ENCODE measurements at regions not wholly inside any gene's neighbourhood (a gene's known extent, or its start where the extent isn't known, plus 50 kb on each side); places are given as distances from the start of the nearest gene placed in this dataset.

GRCh38 chr15:101563176-101563796 is 73.8 kb upstream of the PCSK6 start:
- TF ChIP-seq EZH2 (IDR thresholded peaks at IDR 0.05; ENCODE audit: low read depth, unreplicated experiment) = no peak
- TF ChIP-seq CTCF (conservative IDR thresholded peaks at IDR 0.05; ENCODE audit: low read depth in 2 of 2) = no peak
- no peak for TF ChIP-seq POLR2AphosphoS5 (IDR thresholded peaks at IDR 0.05; ENCODE audit: low read depth)
- TF ChIP-seq REST (IDR thresholded peaks at IDR 0.05; ENCODE audit: unreplicated experiment) = no peak
- TF ChIP-seq EZH2phosphoT487 (IDR thresholded peaks at IDR 0.05; ENCODE audit: unreplicated experiment) = no peak
- no peak for TF ChIP-seq CREB1 (CRISPR knock-in tag; IDR thresholded peaks at IDR 0.05; ENCODE audit: low read depth)
- no peak for TF ChIP-seq JUNB (IDR thresholded peaks at IDR 0.05; ENCODE audit: unreplicated experiment)
- TF ChIP-seq NANOG (IDR thresholded peaks at IDR 0.05; ENCODE audit: borderline replicate concordance) = no peak
- TF ChIP-seq ZNF114 (CRISPR knock-in tag; IDR thresholded peaks at IDR 0.05) = no peak
- TF ChIP-seq ETS1 (IDR thresholded peaks at IDR 0.05) = no peak
- TF ChIP-seq ZNF462 (CRISPR knock-in tag; IDR thresholded peaks at IDR 0.05) = no peak
- no peak for TF ChIP-seq ZNF331 (CRISPR knock-in tag; IDR thresholded peaks at IDR 0.05; ENCODE audit: low read depth)

All from GM23338 (cell line).